ENCODE measurements at regions not wholly inside any gene's neighbourhood (a gene's known extent, or its start where the extent isn't known, plus 50 kb on each side); places are given as distances from the start of the nearest gene placed in this dataset.

DNA sequence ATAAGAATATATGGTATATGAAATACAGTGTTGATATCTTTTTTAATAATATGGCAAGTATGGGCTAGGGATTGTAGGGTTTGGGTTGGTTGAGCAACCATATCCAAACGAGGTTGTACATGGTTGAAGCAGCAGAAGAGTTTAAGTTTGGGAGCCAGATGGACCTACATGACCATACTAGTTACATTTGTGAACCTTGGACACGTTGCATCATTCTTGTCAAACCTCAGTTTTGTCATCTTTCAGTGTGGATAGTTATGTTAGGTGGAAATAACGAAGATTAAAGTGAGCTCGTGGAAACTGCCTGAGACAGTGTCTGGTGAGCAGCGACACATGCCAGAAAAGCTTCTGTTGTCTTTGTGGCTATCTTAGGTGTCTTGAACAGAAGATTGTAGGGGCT, 307.1 kb upstream of the KIRREL3 start:
- no peaks in the 10 kb centered on the region for H3K9me3 Mint-ChIP-seq
- Histone ChIP-seq H3K79me2 (replicated peaks; ENCODE audit: insufficient read depth) (no peaks in the 10 kb centered on the region), H3K27ac (ENCODE audit: low read depth) (no peak overlapping the region), H3F3A (replicated peaks; ENCODE audit: low read depth) (no peaks in the 10 kb centered on the region), H3K9me2 (ENCODE audit: insufficient read depth) (no peaks in the 10 kb centered on the region), H3K4me3 (no peak overlapping the region), H2AFZ (no peak overlapping the region), H3K27me3 (ENCODE audit: insufficient read depth) (no peaks in the 10 kb centered on the region), H4K20me1 (replicated peaks; ENCODE audit: insufficient read depth) (no peaks in the 10 kb centered on the region), H3K4me1 (ENCODE audit: insufficient read depth) (peaks cover 8% of the 10 kb centered on the region), H3K4me2 (no peak overlapping the region), H3K36me3 (ENCODE audit: insufficient read depth) (no peaks in the 10 kb centered on the region)
- no peaks in the 10 kb centered on the region for H3K27me3 Mint-ChIP-seq (ENCODE audit: insufficient read depth, low read depth, poor library complexity)
- DNase-seq (ENCODE audit: low spot score) (no peak), ATAC-seq (no peak)
- H3K27ac Mint-ChIP-seq = no peak overlapping the region
- peaks cover 4% of the 10 kb centered on the region; the same call in 2 of the 3 replicates for H3K4me1 Mint-ChIP-seq
- no peaks in the 10 kb centered on the region for H3K36me3 Mint-ChIP-seq (ENCODE audit: low read depth)
- H3K4me3 Mint-ChIP-seq = no peak overlapping the region
- TF ChIP-seq EZH2phosphoT487 (IDR thresholded peaks at IDR 0.05; ENCODE audit: unreplicated experiment) (no peak), POLR2AphosphoS5 (IDR thresholded peaks at IDR 0.05; ENCODE audit: low read depth) (no peak), STAT1 (IDR thresholded peaks at IDR 0.05; ENCODE audit: unreplicated experiment) (no peak), ZNF114 (CRISPR knock-in tag; IDR thresholded peaks at IDR 0.05) (no peak), CTCF (conservative IDR thresholded peaks at IDR 0.05; ENCODE audit: low read depth in 2 of 2) (no peak), CREB1 (CRISPR knock-in tag; IDR thresholded peaks at IDR 0.05; ENCODE audit: low read depth) (no peak), ZNF462 (CRISPR knock-in tag; IDR thresholded peaks at IDR 0.05) (no peak), ZNF331 (CRISPR knock-in tag; IDR thresholded peaks at IDR 0.05; ENCODE audit: low read depth) (no peak), JUNB (IDR thresholded peaks at IDR 0.05; ENCODE audit: unreplicated experiment) (no peak), NANOG (IDR thresholded peaks at IDR 0.05; ENCODE audit: borderline replicate concordance) (no peak), REST (IDR thresholded peaks at IDR 0.05; ENCODE audit: unreplicated experiment) (no peak), ETS1 (IDR thresholded peaks at IDR 0.05) (no peak), EZH2 (IDR thresholded peaks at IDR 0.05; ENCODE audit: low read depth, unreplicated experiment) (no peak)

Data from GM23338 (cell line).